ENCODE measurements at regions not wholly inside any gene's neighbourhood (a gene's known extent, or its start where the extent isn't known, plus 50 kb on each side); places are given as distances from the start of the nearest gene placed in this dataset.

DNA sequence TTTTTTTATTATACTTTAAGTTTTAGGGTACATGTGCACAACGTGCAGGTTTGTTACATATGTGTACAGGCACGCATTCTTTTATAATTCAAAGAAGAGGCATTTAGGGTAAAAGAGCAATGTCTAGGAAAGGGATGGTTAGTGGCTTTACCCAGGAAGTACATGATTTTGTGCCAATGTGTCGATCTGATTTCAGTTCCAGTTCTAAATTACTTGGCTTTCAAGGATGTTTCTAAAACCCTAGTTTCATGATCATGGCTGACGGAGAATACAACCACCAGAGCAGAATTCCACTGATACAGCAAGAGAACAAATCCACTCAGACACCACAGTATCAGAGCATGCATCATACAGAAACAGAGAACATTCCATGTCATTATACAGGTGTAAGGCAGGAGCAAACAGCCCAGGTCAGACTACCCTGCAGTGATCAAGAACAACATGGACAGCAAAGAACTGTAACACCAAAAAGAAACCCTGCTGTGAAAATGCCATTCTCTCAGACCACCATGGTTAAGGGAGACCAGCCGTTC, 116.7 kb upstream of the STK17B start:
- no peaks in the 10 kb centered on the region for H3K4me1 ChIP-seq (replicated peaks in 1 of 2; ENCODE audit: control insufficient read depth in 2 of 2, insufficient read depth in 2 of 2, low read length in 2 of 2)
- H3K9me3 ChIP-seq (replicated peaks; ENCODE audit: control insufficient read depth, insufficient read depth, low read depth, low read length) = no peaks in the 10 kb centered on the region
- BruUV-seq (replicated peaks) = no TSS peak
- ATAC-seq = no peak
- H3K27me3 ChIP-seq (ENCODE audit: control insufficient read depth in 2 of 2, insufficient read depth in 2 of 2, low read length in 2 of 2) = no peaks in the 10 kb centered on the region
- no peak overlapping the region for H2AFZ ChIP-seq (ENCODE audit: low read depth, low read length)
- H3K36me3 ChIP-seq (ENCODE audit: control insufficient read depth, insufficient read depth, low read length) = no peaks in the 10 kb centered on the region
- in situ Hi-C loops (cut with MboI) = no loop called here
- H3K9ac ChIP-seq (ENCODE audit: insufficient read depth in 1 of 2, low read depth in 2 of 2, low read length in 2 of 2) = no peak overlapping the region
- no peak overlapping the region for H3K27ac ChIP-seq (ENCODE audit: extremely low read depth, low read depth, low read length)
- POLR2A ChIA-PET = no interaction called here
- WGBS (ENCODE audit: insufficient coverage, low coverage, missing lambda C conversion rate) = 37% methylated on average over 5 of the region's 5 CpGs
- TF ChIP-seq CEBPG (CRISPR knock-in tag; IDR thresholded peaks at IDR 0.05) (no peak), CEBPG (tag; conservative IDR thresholded peaks at IDR 0.05 in 1 of 2, IDR thresholded peaks at IDR 0.05 in 1 of 2) (no peak), PHB2 (IDR thresholded peaks at IDR 0.05; ENCODE audit: low read depth) (no peak), ZNF668 (CRISPR knock-in tag; IDR thresholded peaks at IDR 0.05) (no peak), MEIS2 (IDR thresholded peaks at IDR 0.05; ENCODE audit: partially characterized antibody) (no peak)
- TF ChIP-seq, protein P1, sequence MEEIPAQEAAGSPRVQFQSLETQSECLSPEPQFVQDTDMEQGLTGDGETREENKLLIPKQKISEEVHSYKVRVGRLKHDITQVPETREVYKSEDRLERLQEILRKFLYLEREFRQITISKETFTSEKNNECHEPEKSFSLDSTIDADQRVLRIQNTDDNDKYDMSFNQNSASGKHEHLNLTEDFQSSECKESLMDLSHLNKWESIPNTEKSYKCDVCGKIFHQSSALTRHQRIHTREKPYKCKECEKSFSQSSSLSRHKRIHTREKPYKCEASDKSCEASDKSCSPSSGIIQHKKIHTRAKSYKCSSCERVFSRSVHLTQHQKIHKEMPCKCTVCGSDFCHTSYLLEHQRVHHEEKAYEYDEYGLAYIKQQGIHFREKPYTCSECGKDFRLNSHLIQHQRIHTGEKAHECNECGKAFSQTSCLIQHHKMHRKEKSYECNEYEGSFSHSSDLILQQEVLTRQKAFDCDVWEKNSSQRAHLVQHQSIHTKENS (CRISPR knock-in tag; IDR thresholded peaks at IDR 0.05) = no peak
- TF ChIP-seq, protein P2, sequence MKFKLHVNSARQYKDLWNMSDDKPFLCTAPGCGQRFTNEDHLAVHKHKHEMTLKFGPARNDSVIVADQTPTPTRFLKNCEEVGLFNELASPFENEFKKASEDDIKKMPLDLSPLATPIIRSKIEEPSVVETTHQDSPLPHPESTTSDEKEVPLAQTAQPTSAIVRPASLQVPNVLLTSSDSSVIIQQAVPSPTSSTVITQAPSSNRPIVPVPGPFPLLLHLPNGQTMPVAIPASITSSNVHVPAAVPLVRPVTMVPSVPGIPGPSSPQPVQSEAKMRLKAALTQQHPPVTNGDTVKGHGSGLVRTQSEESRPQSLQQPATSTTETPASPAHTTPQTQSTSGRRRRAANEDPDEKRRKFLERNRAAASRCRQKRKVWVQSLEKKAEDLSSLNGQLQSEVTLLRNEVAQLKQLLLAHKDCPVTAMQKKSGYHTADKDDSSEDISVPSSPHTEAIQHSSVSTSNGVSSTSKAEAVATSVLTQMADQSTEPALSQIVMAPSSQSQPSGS (CRISPR knock-in tag; IDR thresholded peaks at IDR 0.05) = no peak
- TF ChIP-seq, protein P3, sequence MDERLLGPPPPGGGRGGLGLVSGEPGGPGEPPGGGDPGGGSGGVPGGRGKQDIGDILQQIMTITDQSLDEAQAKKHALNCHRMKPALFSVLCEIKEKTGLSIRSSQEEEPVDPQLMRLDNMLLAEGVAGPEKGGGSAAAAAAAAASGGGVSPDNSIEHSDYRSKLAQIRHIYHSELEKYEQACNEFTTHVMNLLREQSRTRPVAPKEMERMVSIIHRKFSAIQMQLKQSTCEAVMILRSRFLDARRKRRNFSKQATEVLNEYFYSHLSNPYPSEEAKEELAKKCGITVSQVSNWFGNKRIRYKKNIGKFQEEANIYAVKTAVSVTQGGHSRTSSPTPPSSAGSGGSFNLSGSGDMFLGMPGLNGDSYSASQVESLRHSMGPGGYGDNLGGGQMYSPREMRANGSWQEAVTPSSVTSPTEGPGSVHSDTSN (CRISPR knock-in tag; IDR thresholded peaks at IDR 0.05; ENCODE audit: low read depth) = no peak
- TF ChIP-seq, protein P3 (tag; conservative IDR thresholded peaks at IDR 0.05; ENCODE audit: low read depth) = no peak
- H3K79me2 ChIP-seq (ENCODE audit: control insufficient read depth, insufficient read depth, low read length) = no peaks in the 10 kb centered on the region
- CTCF ChIA-PET (ENCODE audit: low intra/inter-chr PET ratio) = no interaction called here
- H3K9me1 ChIP-seq (ENCODE audit: control insufficient read depth, insufficient read depth, low read length) = no peaks in the 10 kb centered on the region
- DNase-seq (ENCODE audit: extremely low read depth in 1 of 4, low spot score in 3 of 4) = no peak
- no peak overlapping the region for H3K4me2 ChIP-seq (ENCODE audit: insufficient read depth, low read length)
- FAIRE-seq = no peak
- no peak overlapping the region for H3K4me3 ChIP-seq
- no peaks in the 10 kb centered on the region for H4K20me1 ChIP-seq (replicated peaks; ENCODE audit: control insufficient read depth, insufficient read depth, low read length)
- intact Hi-C loops (cut with micrococcal nuclease) = no loop called here
